22Rv1 (cell line): ENCODE measurements at regions not wholly inside any gene's neighbourhood (a gene's known extent, or its start where the extent isn't known, plus 50 kb on each side); places are given as distances from the start of the nearest gene placed in this dataset.

Experiments used
- ZFX ChIP-seq: fragments of 450-650 bp; IDR thresholded peaks from 2 replicates; pipeline ENCODE4 v1.6.1; 2017; ENCODE audit warnings: antibody characterized with exemption, borderline replicate concordance
- TF ChIP-seq, protein P1 (sequence below): fragments of 450-650 bp; IDR thresholded peaks from 2 replicates; pipeline ENCODE4 v1.5.1; 2017; ENCODE audit warnings: mild to moderate bottlenecking

GRCh38 chr7:153472516-153472915 lies 579.7 kb upstream of the DPP6 start:
- TF ChIP-seq, protein P1, sequence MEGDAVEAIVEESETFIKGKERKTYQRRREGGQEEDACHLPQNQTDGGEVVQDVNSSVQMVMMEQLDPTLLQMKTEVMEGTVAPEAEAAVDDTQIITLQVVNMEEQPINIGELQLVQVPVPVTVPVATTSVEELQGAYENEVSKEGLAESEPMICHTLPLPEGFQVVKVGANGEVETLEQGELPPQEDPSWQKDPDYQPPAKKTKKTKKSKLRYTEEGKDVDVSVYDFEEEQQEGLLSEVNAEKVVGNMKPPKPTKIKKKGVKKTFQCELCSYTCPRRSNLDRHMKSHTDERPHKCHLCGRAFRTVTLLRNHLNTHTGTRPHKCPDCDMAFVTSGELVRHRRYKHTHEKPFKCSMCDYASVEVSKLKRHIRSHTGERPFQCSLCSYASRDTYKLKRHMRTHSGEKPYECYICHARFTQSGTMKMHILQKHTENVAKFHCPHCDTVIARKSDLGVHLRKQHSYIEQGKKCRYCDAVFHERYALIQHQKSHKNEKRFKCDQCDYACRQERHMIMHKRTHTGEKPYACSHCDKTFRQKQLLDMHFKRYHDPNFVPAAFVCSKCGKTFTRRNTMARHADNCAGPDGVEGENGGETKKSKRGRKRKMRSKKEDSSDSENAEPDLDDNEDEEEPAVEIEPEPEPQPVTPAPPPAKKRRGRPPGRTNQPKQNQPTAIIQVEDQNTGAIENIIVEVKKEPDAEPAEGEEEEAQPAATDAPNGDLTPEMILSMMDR, result no peak
- no peak for TF ChIP-seq ZFX
